Mammary epithelial cell (primary cell): ENCODE measurements at regions not wholly inside any gene's neighbourhood (a gene's known extent, or its start where the extent isn't known, plus 50 kb on each side); places are given as distances from the start of the nearest gene placed in this dataset.

ENCODE experiments used
- CTCF ChIP-seq, 2 donors: IDR thresholded peaks in 1 of 2; conservative IDR thresholded peaks in 1 of 2; 2 replicates each; pipeline ENCODE4 v1.5.1; 2011 to 2012; ENCODE audit warnings: inconsistent platforms in 2 of 2, low read length in 2 of 2, mild to moderate bottlenecking in 2 of 2, control low read depth in 1 of 2, low read depth in 1 of 2; ENCODE audit not compliant: insufficient read depth in 1 of 2; ENCODE audit errors: extremely low read depth in 1 of 2
- EZH2 ChIP-seq: IDR thresholded peaks from 2 replicates; pipeline ENCODE4 v1.6.1; 2012; ENCODE audit warnings: low read length, inconsistent platforms, borderline replicate concordance

GRCh38 chr2:173773076-173773475, 192.1 kb downstream of the SP3 start:
- TF ChIP-seq EZH2: no peak
- no peak for TF ChIP-seq CTCF (conservative IDR thresholded peaks at IDR 0.05 in 1 of 2, IDR thresholded peaks at IDR 0.05 in 1 of 2; ENCODE audit: extremely low read depth in 1 of 2, insufficient read depth in 1 of 2, low read depth in 1 of 2, low read length in 2 of 2)
